GM19438 (cell line): ENCODE measurements at regions not wholly inside any gene's neighbourhood (a gene's known extent, or its start where the extent isn't known, plus 50 kb on each side); places are given as distances from the start of the nearest gene placed in this dataset.

Experiments
- ATAC-seq: cut with Tn5 transposase; IDR thresholded peaks from one replicate; pipeline ENCODE4 v1.9.1; 2021; ENCODE audit warnings: low read depth; ENCODE audit not compliant: unreplicated experiment

GRCh38 chr6:85997206-85997605 is 354.5 kb upstream of the SYNCRIP start:
- ATAC-seq: no peak

- ATAC-seq: no peak
Measured at GRCh38 chr6:85996034-85996375, 353.3 kb upstream of the SYNCRIP start.

- no peak for ATAC-seq
Measured at GRCh38 chr6:85995339-85996033, 352.8 kb upstream of the SYNCRIP start.

GRCh38 chr6:85986681-85987080 is 344.0 kb upstream of the SYNCRIP start:
- no peak for ATAC-seq

GRCh38 chr6:85983032-85983659 is 340.5 kb upstream of the SYNCRIP start:
- ATAC-seq: peak; percentile 73

- no peak for ATAC-seq
Measured at GRCh38 chr6:85977661-85978060, 335.0 kb upstream of the SYNCRIP start.

- ATAC-seq: peak; percentile 91
Measured at GRCh38 chr6:85975957-85976356, 333.3 kb upstream of the SYNCRIP start.

- no peak for ATAC-seq
Measured at GRCh38 chr6:85971238-85971637, 328.6 kb upstream of the SYNCRIP start.

GRCh38 chr6:85966828-85967227 is 324.1 kb upstream of the SYNCRIP start:
- no peak for ATAC-seq

- ATAC-seq: no peak
Measured at GRCh38 chr6:85961746-85962145, 319.1 kb upstream of the SYNCRIP start.

GRCh38 chr6:85961125-85961524 is 318.4 kb upstream of the SYNCRIP start:
- no peak for ATAC-seq

- ATAC-seq: no peak
Measured at GRCh38 chr6:85948481-85948880, 305.8 kb upstream of the SYNCRIP start.

- no peak for ATAC-seq
Measured at GRCh38 chr6:85945459-85946185, 302.9 kb upstream of the SYNCRIP start.

- no peak for ATAC-seq
Measured at GRCh38 chr6:85944776-85945175, 302.1 kb upstream of the SYNCRIP start.

GRCh38 chr6:85942844-85943243 is 300.2 kb upstream of the SYNCRIP start:
- ATAC-seq: no peak

GRCh38 chr6:85936916-85937315 is 294.2 kb upstream of the SYNCRIP start:
- ATAC-seq: no peak

- peak; percentile 94 for ATAC-seq
Measured at GRCh38 chr6:85923013-85923430, 280.3 kb upstream of the SYNCRIP start.

- no peak for ATAC-seq
Measured at GRCh38 chr6:85920782-85921181, 278.1 kb upstream of the SYNCRIP start.

- no peak for ATAC-seq
Measured at GRCh38 chr6:85917522-85917921, 274.8 kb upstream of the SYNCRIP start.

GRCh38 chr6:85913001-85913400 is 270.3 kb upstream of the SYNCRIP start:
- ATAC-seq: no peak

- ATAC-seq: no peak
Measured at GRCh38 chr6:85912582-85912981, 269.9 kb upstream of the SYNCRIP start.

GRCh38 chr6:85911067-85911466 is 268.4 kb upstream of the SYNCRIP start:
- no peak for ATAC-seq
